Gastroesophageal sphincter (tissue), 3 donors: ENCODE measurements at regions not wholly inside any gene's neighbourhood (a gene's known extent, or its start where the extent isn't known, plus 50 kb on each side); places are given as distances from the start of the nearest gene placed in this dataset.

Experiments
- EP300 ChIP-seq: sonication (generic); formaldehyde crosslinking; IDR thresholded peaks from one replicate; pipeline ENCODE4 v1.6.1; 2017; ENCODE audit warnings: antibody characterized with exemption, mild to moderate bottlenecking
- TF ChIP-seq, protein P1 (sequence below), 4 experiments: fragments of 200-600 bp in 2 of 4; fragments of 450-650 bp in 2 of 4; sonication (generic) in 1 of 4; IDR thresholded peaks; one replicate each; pipeline ENCODE4 v1.5.1; 2017 to 2019; ENCODE audit warnings: antibody characterized with exemption in 4 of 4, mild to moderate bottlenecking in 2 of 4, moderate library complexity in 2 of 4

DNA sequence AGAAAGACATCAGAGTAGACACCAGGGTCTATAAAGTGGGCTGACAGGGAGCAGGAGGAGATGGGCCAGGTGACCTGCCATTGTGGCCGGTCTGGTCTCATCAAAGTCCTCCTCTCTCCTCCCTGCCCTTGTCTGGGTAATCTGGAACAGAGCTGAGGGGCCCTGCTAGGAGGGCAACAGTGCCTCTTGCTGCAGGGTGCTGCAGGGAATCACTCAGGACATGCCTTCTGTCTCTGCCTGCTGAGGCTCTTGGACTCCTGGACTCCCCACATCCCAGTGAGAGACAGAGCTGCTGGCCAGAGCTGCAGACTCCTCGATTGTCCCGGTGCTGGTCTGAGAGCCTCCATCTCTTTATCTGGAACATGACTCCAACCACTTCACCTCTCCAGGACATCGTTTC is 366.1 kb upstream of the DUSP10 start:
- TF ChIP-seq EP300 = no peak
- TF ChIP-seq, protein P1, sequence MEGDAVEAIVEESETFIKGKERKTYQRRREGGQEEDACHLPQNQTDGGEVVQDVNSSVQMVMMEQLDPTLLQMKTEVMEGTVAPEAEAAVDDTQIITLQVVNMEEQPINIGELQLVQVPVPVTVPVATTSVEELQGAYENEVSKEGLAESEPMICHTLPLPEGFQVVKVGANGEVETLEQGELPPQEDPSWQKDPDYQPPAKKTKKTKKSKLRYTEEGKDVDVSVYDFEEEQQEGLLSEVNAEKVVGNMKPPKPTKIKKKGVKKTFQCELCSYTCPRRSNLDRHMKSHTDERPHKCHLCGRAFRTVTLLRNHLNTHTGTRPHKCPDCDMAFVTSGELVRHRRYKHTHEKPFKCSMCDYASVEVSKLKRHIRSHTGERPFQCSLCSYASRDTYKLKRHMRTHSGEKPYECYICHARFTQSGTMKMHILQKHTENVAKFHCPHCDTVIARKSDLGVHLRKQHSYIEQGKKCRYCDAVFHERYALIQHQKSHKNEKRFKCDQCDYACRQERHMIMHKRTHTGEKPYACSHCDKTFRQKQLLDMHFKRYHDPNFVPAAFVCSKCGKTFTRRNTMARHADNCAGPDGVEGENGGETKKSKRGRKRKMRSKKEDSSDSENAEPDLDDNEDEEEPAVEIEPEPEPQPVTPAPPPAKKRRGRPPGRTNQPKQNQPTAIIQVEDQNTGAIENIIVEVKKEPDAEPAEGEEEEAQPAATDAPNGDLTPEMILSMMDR (IDR thresholded peaks at IDR 0.05) = no peak
